Esophagus muscularis mucosa (tissue), 3 donors: ENCODE measurements at regions not wholly inside any gene's neighbourhood (a gene's known extent, or its start where the extent isn't known, plus 50 kb on each side); places are given as distances from the start of the nearest gene placed in this dataset.

Experiments
- CTCF ChIP-seq, 3 experiments: fragments of 200-600 bp in 2 of 3; fragments of 450-650 bp in 1 of 3; sonication (generic) in 2 of 3; IDR thresholded peaks; one replicate each; pipeline ENCODE4 v1.5.1; 2017 to 2019; ENCODE audit warnings: antibody characterized with exemption in 3 of 3, mild to moderate bottlenecking in 2 of 3, moderate library complexity in 1 of 3
- EP300 ChIP-seq: sonication (generic); formaldehyde crosslinking; IDR thresholded peaks from one replicate; pipeline ENCODE4 v1.6.1; 2017; ENCODE audit warnings: antibody characterized with exemption

GRCh38 chr18:10190564-10190963 is 263.9 kb upstream of the APCDD1 start:
- TF ChIP-seq CTCF (IDR thresholded peaks at IDR 0.05) = no peak
- no peak for TF ChIP-seq EP300
